WERI-Rb-1 (cell line): ENCODE measurements at regions not wholly inside any gene's neighbourhood (a gene's known extent, or its start where the extent isn't known, plus 50 kb on each side); places are given as distances from the start of the nearest gene placed in this dataset.

Experiments used
- DNase-seq: peaks from one replicate; pipeline ENCODE4 v3.0.0-alpha.2; 2020
- H3K27ac ChIP-seq: fragments of 250-450 bp; sonication (Bioruptor Pico); 2 replicates; pipeline ENCODE4 v1.5.1; 2020; ENCODE audit warnings: mild to moderate bottlenecking, moderate library complexity
- H3K27me3 ChIP-seq: fragments of 250-450 bp; sonication (Bioruptor Pico); 2 replicates; pipeline ENCODE4 v1.5.1; 2021; ENCODE audit warnings: mild to moderate bottlenecking, low read depth, moderate library complexity; ENCODE audit not compliant: insufficient read depth, severe bottlenecking
- H3K36me3 ChIP-seq: fragments of 250-450 bp; sonication (Bioruptor Pico); 2 replicates; pipeline ENCODE4 v1.5.1; 2020; ENCODE audit warnings: mild to moderate bottlenecking, moderate library complexity
- H3K4me3 ChIP-seq: 2 replicates; pipeline ENCODE4 v1.5.1; 2011; ENCODE audit warnings: low read depth, mild to moderate bottlenecking, control low read depth, low read length
- H3K9me3 ChIP-seq: fragments of 250-450 bp; sonication (Bioruptor Pico); 2 replicates; pipeline ENCODE4 v1.5.1; 2021; ENCODE audit warnings: mild to moderate bottlenecking, moderate library complexity; ENCODE audit not compliant: severe bottlenecking
- TF ChIP-seq, protein P1 (sequence below): IDR thresholded peaks from 2 replicates; pipeline ENCODE4 v1.5.1; 2011; ENCODE audit warnings: low read depth, mild to moderate bottlenecking, control low read depth, inconsistent platforms, low read length

DNA sequence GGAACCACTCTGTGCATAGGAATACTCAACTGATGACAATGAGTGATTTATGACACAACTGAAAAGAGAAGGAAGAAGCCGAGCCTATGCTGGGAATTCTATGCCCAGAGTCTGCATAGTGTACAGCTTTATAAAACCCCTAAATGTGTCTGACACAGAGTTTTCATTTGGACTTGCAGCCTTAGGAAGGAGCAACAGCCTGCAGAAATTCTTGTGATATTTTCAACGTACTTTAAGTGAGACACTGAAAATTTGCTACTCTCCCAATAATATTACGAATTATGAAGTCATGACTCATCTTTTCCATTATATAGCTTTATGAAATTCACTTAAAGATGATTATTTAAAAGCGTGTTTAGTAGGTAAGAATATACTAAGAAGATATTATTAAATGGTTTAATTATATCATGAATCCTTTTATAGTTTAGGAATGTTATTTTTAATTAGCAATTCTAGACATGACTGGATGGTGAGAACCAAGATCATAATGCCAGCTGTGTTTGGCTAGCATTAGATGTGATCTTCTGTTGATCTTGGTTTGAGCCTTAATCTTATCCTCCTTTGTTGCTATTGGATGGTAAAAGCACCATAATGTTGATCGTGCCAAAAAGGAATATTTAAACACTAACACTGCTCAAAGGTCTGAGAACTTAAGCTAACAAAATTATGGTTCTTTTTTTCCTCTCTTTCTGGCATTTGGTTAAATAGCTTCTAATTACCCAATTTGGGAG lies 785.1 kb upstream of the ADGRL4 start:
- no peaks in the 10 kb centered on the region for H3K9me3 ChIP-seq
- H3K27ac ChIP-seq: no peak overlapping the region
- DNase-seq: no peak
- no peak overlapping the region for H3K4me3 ChIP-seq
- TF ChIP-seq, protein P1, sequence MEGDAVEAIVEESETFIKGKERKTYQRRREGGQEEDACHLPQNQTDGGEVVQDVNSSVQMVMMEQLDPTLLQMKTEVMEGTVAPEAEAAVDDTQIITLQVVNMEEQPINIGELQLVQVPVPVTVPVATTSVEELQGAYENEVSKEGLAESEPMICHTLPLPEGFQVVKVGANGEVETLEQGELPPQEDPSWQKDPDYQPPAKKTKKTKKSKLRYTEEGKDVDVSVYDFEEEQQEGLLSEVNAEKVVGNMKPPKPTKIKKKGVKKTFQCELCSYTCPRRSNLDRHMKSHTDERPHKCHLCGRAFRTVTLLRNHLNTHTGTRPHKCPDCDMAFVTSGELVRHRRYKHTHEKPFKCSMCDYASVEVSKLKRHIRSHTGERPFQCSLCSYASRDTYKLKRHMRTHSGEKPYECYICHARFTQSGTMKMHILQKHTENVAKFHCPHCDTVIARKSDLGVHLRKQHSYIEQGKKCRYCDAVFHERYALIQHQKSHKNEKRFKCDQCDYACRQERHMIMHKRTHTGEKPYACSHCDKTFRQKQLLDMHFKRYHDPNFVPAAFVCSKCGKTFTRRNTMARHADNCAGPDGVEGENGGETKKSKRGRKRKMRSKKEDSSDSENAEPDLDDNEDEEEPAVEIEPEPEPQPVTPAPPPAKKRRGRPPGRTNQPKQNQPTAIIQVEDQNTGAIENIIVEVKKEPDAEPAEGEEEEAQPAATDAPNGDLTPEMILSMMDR: no peak
- H3K36me3 ChIP-seq: no peaks in the 10 kb centered on the region
- H3K27me3 ChIP-seq: no peaks in the 10 kb centered on the region

DNA sequence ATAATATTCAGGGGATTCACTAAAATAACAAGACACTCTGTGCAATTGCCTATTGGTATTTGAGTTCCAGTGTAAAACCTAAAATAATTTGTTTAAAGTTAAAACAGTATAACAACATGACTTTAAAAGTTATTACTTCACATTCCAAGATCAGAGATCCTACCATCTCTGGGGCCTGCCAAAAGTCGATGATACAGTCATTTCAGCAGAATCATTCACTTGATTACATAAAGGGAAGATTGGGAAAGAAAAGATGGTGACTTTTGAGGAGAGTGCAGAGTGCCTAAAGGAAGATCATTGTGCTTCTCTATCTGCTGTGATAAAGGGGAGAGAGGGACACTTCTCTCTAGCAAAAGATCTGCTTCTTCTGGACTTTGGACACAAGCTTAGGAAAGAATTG lies 784.4 kb upstream of the ADGRL4 start:
- H3K4me3 ChIP-seq: no peak overlapping the region
- DNase-seq: no peak
- H3K9me3 ChIP-seq: no peaks in the 10 kb centered on the region
- TF ChIP-seq, protein P1: no peak
- H3K36me3 ChIP-seq: no peaks in the 10 kb centered on the region
- no peaks in the 10 kb centered on the region for H3K27me3 ChIP-seq
- no peak overlapping the region for H3K27ac ChIP-seq

DNA sequence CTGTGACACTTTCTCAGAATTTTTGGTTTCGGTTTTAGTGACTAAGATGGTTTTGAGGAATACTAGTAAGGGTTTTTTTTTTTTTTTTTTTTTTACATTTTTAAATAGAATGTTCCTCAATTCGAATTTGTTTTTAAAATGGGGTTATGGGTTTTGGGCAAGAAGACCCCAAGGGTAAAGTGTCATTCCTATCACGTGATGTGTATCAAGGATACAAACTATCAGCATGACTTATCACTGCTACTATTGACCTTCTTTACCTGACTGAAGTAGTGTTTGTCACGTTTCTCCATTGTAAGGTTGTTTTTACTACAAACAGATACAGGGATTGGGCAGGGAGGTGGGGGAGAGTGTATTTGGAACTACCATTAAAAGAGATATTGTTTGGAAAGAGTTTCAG lies 781.1 kb upstream of the ADGRL4 start:
- H3K36me3 ChIP-seq: no peaks in the 10 kb centered on the region
- H3K27me3 ChIP-seq: no peaks in the 10 kb centered on the region
- no peak overlapping the region for H3K4me3 ChIP-seq
- DNase-seq: no peak
- no peaks in the 10 kb centered on the region for H3K9me3 ChIP-seq
- TF ChIP-seq, protein P1: no peak
- no peak overlapping the region for H3K27ac ChIP-seq

DNA sequence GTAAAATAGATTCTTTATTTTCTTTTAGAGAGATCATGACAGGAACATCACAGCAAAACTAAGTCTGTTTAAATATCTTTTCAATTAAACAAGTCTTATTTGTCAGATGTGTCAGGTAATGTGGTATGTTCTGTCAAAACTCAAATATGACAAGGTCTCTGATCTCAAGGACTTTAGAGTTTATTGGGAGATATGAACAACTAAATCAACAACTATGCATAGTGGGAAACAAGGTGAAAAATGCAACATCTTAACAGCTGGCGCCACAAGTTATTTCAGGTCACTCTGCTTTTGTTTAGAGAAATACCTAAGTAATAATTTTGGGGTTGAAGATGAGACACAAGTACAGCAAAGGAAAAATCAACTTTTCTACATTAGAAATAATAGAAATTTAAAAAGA lies 779.4 kb upstream of the ADGRL4 start:
- Histone ChIP-seq H3K36me3 (no peaks in the 10 kb centered on the region), H3K27ac (no peak overlapping the region), H3K4me3 (no peak overlapping the region), H3K9me3 (no peaks in the 10 kb centered on the region), H3K27me3 (no peaks in the 10 kb centered on the region)
- DNase-seq: no peak
- TF ChIP-seq, protein P1: no peak

DNA sequence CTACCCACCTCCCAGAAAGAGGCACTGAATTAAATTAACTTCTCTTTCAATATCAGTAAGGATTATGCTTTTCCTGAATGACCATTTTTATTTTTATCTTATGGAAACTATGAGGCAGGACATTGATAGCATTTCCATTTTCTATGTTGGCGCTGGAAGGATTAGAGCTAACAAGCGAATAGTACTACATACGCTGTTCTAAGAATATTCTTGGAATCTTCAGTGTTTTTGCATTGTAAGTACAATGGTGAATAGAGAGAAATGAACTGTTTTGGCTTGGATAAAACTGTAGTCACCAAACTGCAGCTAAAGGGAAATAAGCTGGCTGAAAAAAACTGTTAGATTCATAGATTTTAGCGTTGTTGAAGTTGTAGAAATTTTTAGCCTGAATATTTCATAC lies 779.0 kb upstream of the ADGRL4 start:
- H3K9me3 ChIP-seq: no peaks in the 10 kb centered on the region
- no peak overlapping the region for H3K4me3 ChIP-seq
- H3K27ac ChIP-seq: no peak overlapping the region

More for the DNA sequence above, 779.0 kb upstream of the ADGRL4 start:
- Histone ChIP-seq H3K36me3 (no peaks in the 10 kb centered on the region), H3K27me3 (no peaks in the 10 kb centered on the region)
- DNase-seq: no peak
- TF ChIP-seq, protein P1: no peak
